Adipocyte (in vitro differentiated cells): ENCODE measurements at regions not wholly inside any gene's neighbourhood (a gene's known extent, or its start where the extent isn't known, plus 50 kb on each side); places are given as distances from the start of the nearest gene placed in this dataset.
"Not testable (repeated sequence)": the region's sequence is repeated elsewhere in the genome, so short reads cannot be mapped to it uniquely, and the experiment has no call there.

Experiments
- DNase-seq: peaks from one replicate; pipeline ENCODE4 v3.0.0-alpha.2; 2015; ENCODE audit warnings: low read depth
- H3K27me3 ChIP-seq: replicated peaks from 2 replicates; pipeline ENCODE4 v1.7.0; 2013; ENCODE audit warnings: mild to moderate bottlenecking, low read length, moderate library complexity; ENCODE audit not compliant: control insufficient read depth, insufficient read depth
- H3K36me3 ChIP-seq: 2 replicates; pipeline ENCODE4 v1.7.0; 2013; ENCODE audit warnings: low read length, mild to moderate bottlenecking, moderate library complexity; ENCODE audit not compliant: control insufficient read depth, insufficient read depth, severe bottlenecking
- H3K4me1 ChIP-seq: 2 replicates; pipeline ENCODE4 v1.7.0; 2013; ENCODE audit warnings: mild to moderate bottlenecking, low read length, moderate library complexity; ENCODE audit not compliant: control insufficient read depth, insufficient read depth
- H3K4me3 ChIP-seq: 2 replicates; pipeline ENCODE4 v1.7.0; 2013; ENCODE audit warnings: mild to moderate bottlenecking, low read length, moderate library complexity
- H3K9ac ChIP-seq: 2 replicates; pipeline ENCODE4 v1.7.0; 2013; ENCODE audit warnings: mild to moderate bottlenecking, low read length, moderate library complexity
- H3K9me3 ChIP-seq: 2 replicates; pipeline ENCODE4 v1.7.0; 2013; ENCODE audit warnings: mild to moderate bottlenecking, low read length, moderate library complexity; ENCODE audit not compliant: control insufficient read depth

GRCh38 chr12:58313091-58313855, 371.9 kb downstream of the ATP23 start:
- DNase-seq, result peak; percentile 70
- H3K9me3 ChIP-seq, result no peaks in the 10 kb centered on the region
- H3K36me3 ChIP-seq, result no peaks in the 10 kb centered on the region
- no peak overlapping the region for H3K9ac ChIP-seq
- peaks cover 31% of the 10 kb centered on the region for H3K4me1 ChIP-seq
- H3K4me3 ChIP-seq, result no peak overlapping the region
- H3K27me3 ChIP-seq, result no peaks in the 10 kb centered on the region

GRCh38 chr12:58314610-58315009, 373.2 kb downstream of the ATP23 start:
- Histone ChIP-seq H3K4me3 (no peak overlapping the region), H3K9me3 (no peaks in the 10 kb centered on the region), H3K4me1 (peaks cover 31% of the 10 kb centered on the region), H3K36me3 (no peaks in the 10 kb centered on the region), H3K27me3 (no peaks in the 10 kb centered on the region), H3K9ac (no peak overlapping the region)
- peak; percentile 43 for DNase-seq

GRCh38 chr12:58316926-58317325, 375.6 kb downstream of the ATP23 start:
- no peaks in the 10 kb centered on the region for H3K36me3 ChIP-seq
- no peaks in the 10 kb centered on the region for H3K27me3 ChIP-seq
- no peak overlapping the region for H3K4me3 ChIP-seq
- H3K9me3 ChIP-seq, result no peaks in the 10 kb centered on the region
- H3K9ac ChIP-seq, result no peak overlapping the region
- no peak for DNase-seq
- peaks cover 16% of the 10 kb centered on the region for H3K4me1 ChIP-seq

- DNase-seq, result no peak
- Histone ChIP-seq H3K27me3 (no peaks in the 10 kb centered on the region), H3K4me3 (no peak overlapping the region), H3K9ac (no peak overlapping the region), H3K9me3 (no peaks in the 10 kb centered on the region), H3K36me3 (no peaks in the 10 kb centered on the region), H3K4me1 (no peaks in the 10 kb centered on the region)
Measured at GRCh38 chr12:58321414-58321813, 380.0 kb downstream of the ATP23 start.

- Histone ChIP-seq H3K9ac (no peak overlapping the region), H3K9me3 (no peaks in the 10 kb centered on the region), H3K4me3 (no peak overlapping the region), H3K36me3 (no peaks in the 10 kb centered on the region), H3K4me1 (no peaks in the 10 kb centered on the region), H3K27me3 (no peaks in the 10 kb centered on the region)
- DNase-seq, result no peak
Measured at GRCh38 chr12:58323676-58324075, 382.3 kb downstream of the ATP23 start.

GRCh38 chr12:58325561-58325960, 384.2 kb downstream of the ATP23 start:
- Histone ChIP-seq H3K36me3 (no peaks in the 10 kb centered on the region), H3K9ac (no peak overlapping the region), H3K9me3 (no peaks in the 10 kb centered on the region), H3K4me3 (no peak overlapping the region), H3K4me1 (no peaks in the 10 kb centered on the region), H3K27me3 (no peaks in the 10 kb centered on the region)
- DNase-seq, result no peak

- H3K4me3 ChIP-seq, result no peak overlapping the region
- no peaks in the 10 kb centered on the region for H3K27me3 ChIP-seq
- no peak overlapping the region for H3K9ac ChIP-seq
Measured at GRCh38 chr12:58326534-58326933, 385.2 kb downstream of the ATP23 start.

GRCh38 chr12:58336581-58337242, 395.3 kb downstream of the ATP23 start:
- not testable (repeated sequence) for H3K36me3 ChIP-seq, H3K27me3 ChIP-seq, H3K9me3 ChIP-seq, H3K9ac ChIP-seq
- Histone ChIP-seq H3K4me3 (peak overlapping the region; percentile 37), H3K4me1 (peaks cover 13% of the 10 kb centered on the region)
- peak; percentile 71 for DNase-seq

More at GRCh38 chr12:58326534-58326933, 385.2 kb downstream of the ATP23 start:
- no peaks in the 10 kb centered on the region for H3K4me1 ChIP-seq
- DNase-seq, result no peak
- H3K36me3 ChIP-seq, result no peaks in the 10 kb centered on the region
- no peaks in the 10 kb centered on the region for H3K9me3 ChIP-seq

GRCh38 chr12:58337539-58337938, 396.2 kb downstream of the ATP23 start:
- H3K4me1 ChIP-seq, result peaks cover 17% of the 10 kb centered on the region
- not testable (repeated sequence) for H3K27me3 ChIP-seq, H3K36me3 ChIP-seq, DNase-seq, H3K9ac ChIP-seq, H3K9me3 ChIP-seq, H3K4me3 ChIP-seq

- peaks cover 36% of the 10 kb centered on the region for H3K4me1 ChIP-seq
- H3K36me3 ChIP-seq, result no peaks in the 10 kb centered on the region
- H3K9me3 ChIP-seq, result no peaks in the 10 kb centered on the region
- no peaks in the 10 kb centered on the region for H3K27me3 ChIP-seq
- no peak overlapping the region for H3K4me3 ChIP-seq
- no peak overlapping the region for H3K9ac ChIP-seq
- DNase-seq, result peak; percentile 85
Measured at GRCh38 chr12:58341791-58342190, 400.4 kb downstream of the ATP23 start.

GRCh38 chr12:58342736-58343135, 401.4 kb downstream of the ATP23 start:
- Histone ChIP-seq H3K9me3 (no peaks in the 10 kb centered on the region), H3K4me3 (peak overlapping the region; percentile 17), H3K9ac (no peak overlapping the region), H3K27me3 (no peaks in the 10 kb centered on the region), H3K4me1 (peaks cover 26% of the 10 kb centered on the region), H3K36me3 (no peaks in the 10 kb centered on the region)
- no peak for DNase-seq
